Esophagus muscularis mucosa (tissue), 4 donors: ENCODE measurements at regions not wholly inside any gene's neighbourhood (a gene's known extent, or its start where the extent isn't known, plus 50 kb on each side); places are given as distances from the start of the nearest gene placed in this dataset.
A peak's percentile ranks its signal among the peaks of the same experiment; 100 is the strongest.

ENCODE experiments used
- DNase-seq: peaks from one replicate; pipeline ENCODE4 v3.0.0-alpha.2; 2017; ENCODE audit errors: extremely low spot score
- H3K27ac ChIP-seq, 4 donors: fragments of 200-600 bp; sonication (generic); replicated peaks in 1 of 4; 1 replicate in 3 of 4; 2 replicates in 1 of 4; pipeline ENCODE4 v1.5.1; 2016 to 2019; ENCODE audit warnings: mild to moderate bottlenecking in 1 of 4
- H3K27me3 ChIP-seq, 4 donors: fragments of 200-600 bp; sonication (generic); one replicate each; pipeline versions ENCODE4 v1.5.1 to v1.6.0; 2016 to 2019
- H3K36me3 ChIP-seq, 4 donors: fragments of 200-600 bp; sonication (generic); one replicate each; pipeline ENCODE4 v1.5.1; 2016 to 2019
- H3K4me1 ChIP-seq, 4 donors: fragments of 200-600 bp; sonication (generic); one replicate each; pipeline ENCODE4 v1.5.1; 2016 to 2019
- H3K4me3 ChIP-seq, 4 donors: fragments of 200-600 bp; sonication (generic); 1 replicate in 2 of 4; 2 replicates in 2 of 4; pipeline ENCODE4 v1.5.1; 2016 to 2019; ENCODE audit warnings: mild to moderate bottlenecking in 4 of 4, moderate library complexity in 1 of 4
- H3K9me3 ChIP-seq, 4 donors: fragments of 200-600 bp; sonication (generic); 1 replicate in 3 of 4; 2 replicates in 1 of 4; pipeline ENCODE4 v1.5.1; 2016 to 2019
- EP300 ChIP-seq: sonication (generic); formaldehyde crosslinking; IDR thresholded peaks from one replicate; pipeline ENCODE4 v1.6.1; 2017; ENCODE audit warnings: antibody characterized with exemption
- POLR2A ChIP-seq: fragments of 450-650 bp; IDR thresholded peaks from one replicate; pipeline ENCODE4 v1.6.1; 2017; ENCODE audit warnings: antibody characterized with exemption, moderate library complexity, mild to moderate bottlenecking, low read depth
- POLR2AphosphoS5 ChIP-seq, 2 donors: sonication (generic); formaldehyde crosslinking; IDR thresholded peaks; one replicate each; pipeline ENCODE4 v1.6.1; 2017; ENCODE audit warnings: antibody characterized with exemption in 2 of 2
- WGBS: methylation state at CpG from one replicate; pipeline ENCODE4 v1.1.5; 2018; 5-methylcytosine and 5-hydroxymethylcytosine counted together
- intact Hi-C: fragments of 100-400 bp; cut with DNase I; formaldehyde crosslinking; loops from one replicate; pipeline ENCODE4 v1.15.1; 2023
- TF ChIP-seq, protein P1 (sequence below), 3 experiments: fragments of 200-600 bp in 2 of 3; fragments of 450-650 bp in 1 of 3; sonication (generic) in 2 of 3; IDR thresholded peaks; one replicate each; pipeline ENCODE4 v1.5.1; 2017 to 2019; ENCODE audit warnings: antibody characterized with exemption in 3 of 3, mild to moderate bottlenecking in 2 of 3, moderate library complexity in 1 of 3

DNA sequence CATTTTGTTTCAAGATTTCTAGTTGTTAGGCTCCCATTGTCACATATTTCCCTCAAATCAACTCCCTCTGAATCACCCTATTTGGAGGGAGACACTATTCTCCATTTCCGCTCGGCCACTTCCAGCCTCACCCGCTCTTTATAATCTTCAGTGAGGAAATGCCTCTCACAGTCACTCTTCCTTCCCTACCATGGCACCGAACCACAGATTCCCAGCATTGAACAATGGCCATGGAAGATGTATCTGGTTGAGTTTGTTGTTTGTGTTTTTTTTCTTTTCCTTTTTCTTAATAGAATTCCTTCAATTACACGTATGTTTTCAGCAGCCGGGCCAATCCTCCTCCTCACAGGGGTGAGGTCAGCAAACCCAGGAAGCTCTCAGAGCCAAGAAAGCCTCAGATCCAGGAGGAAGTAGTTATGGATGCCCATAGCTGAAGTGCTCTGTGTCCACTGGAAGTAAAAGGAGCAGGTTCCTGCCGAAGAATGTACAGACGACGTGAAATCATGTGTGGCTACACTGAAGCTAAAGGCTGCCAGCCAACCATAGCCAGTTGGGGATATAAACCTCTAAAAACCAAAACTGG, 472.1 kb downstream of the FOXO1 start:
- DNase-seq = no peak

DNA sequence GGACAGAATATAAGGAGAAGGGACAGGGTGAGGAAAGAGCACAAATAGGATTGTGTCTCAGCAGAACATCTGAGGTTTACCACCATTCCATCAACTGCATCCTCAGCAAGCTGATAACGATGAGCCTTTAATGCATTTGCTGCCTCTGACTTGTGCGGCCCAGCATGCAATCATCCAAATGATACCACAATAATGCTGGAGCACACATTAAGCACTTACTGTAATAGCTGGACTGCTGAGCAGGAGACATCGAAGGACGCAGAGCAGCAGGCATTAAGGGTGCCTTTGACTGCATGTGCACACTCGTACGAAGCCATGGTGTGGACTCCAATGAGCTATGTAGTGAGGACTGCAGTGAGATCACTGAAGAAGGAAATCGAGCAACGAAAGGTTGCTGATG, 469.4 kb downstream of the FOXO1 start:
- DNase-seq = no peak
- TF ChIP-seq POLR2A = no peak
- TF ChIP-seq POLR2AphosphoS5 (IDR thresholded peaks at IDR 0.05) = no peak
- TF ChIP-seq, protein P1, sequence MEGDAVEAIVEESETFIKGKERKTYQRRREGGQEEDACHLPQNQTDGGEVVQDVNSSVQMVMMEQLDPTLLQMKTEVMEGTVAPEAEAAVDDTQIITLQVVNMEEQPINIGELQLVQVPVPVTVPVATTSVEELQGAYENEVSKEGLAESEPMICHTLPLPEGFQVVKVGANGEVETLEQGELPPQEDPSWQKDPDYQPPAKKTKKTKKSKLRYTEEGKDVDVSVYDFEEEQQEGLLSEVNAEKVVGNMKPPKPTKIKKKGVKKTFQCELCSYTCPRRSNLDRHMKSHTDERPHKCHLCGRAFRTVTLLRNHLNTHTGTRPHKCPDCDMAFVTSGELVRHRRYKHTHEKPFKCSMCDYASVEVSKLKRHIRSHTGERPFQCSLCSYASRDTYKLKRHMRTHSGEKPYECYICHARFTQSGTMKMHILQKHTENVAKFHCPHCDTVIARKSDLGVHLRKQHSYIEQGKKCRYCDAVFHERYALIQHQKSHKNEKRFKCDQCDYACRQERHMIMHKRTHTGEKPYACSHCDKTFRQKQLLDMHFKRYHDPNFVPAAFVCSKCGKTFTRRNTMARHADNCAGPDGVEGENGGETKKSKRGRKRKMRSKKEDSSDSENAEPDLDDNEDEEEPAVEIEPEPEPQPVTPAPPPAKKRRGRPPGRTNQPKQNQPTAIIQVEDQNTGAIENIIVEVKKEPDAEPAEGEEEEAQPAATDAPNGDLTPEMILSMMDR (IDR thresholded peaks at IDR 0.05) = no peak
- TF ChIP-seq EP300 = no peak
- peaks cover 27 to 31% (median 28%) of the 10 kb centered on the region in 4 donors for H3K4me1 ChIP-seq
- H3K4me3 ChIP-seq = no peak overlapping the region
- intact Hi-C loops = loop anchor here (10.0 kb wide), 1 partner anchor 468 kb away; the partner anchor contains the start of gene FOXO1
- H3K27me3 ChIP-seq = no peaks in the 10 kb centered on the region
- WGBS = 97% methylated on average over 8 of the region's 8 CpGs
- no peak overlapping the region for H3K27ac ChIP-seq
- H3K36me3 ChIP-seq = no peaks in the 10 kb centered on the region
- no peaks in the 10 kb centered on the region for H3K9me3 ChIP-seq

More for the DNA sequence above, 472.1 kb downstream of the FOXO1 start:
- TF ChIP-seq POLR2AphosphoS5 (IDR thresholded peaks at IDR 0.05) = peak; percentile 11 to 49
- TF ChIP-seq, protein P1 (IDR thresholded peaks at IDR 0.05) = no peak
- intact Hi-C loops = loop anchor here (10.0 kb wide), 1 partner anchor 470 kb away; the partner anchor contains the start of gene FOXO1
- H3K27me3 ChIP-seq = no peaks in the 10 kb centered on the region
- H3K27ac ChIP-seq = peak overlapping the region; percentile 79 to 92 (median 87)
- H3K4me1 ChIP-seq = peaks cover 50 to 58% (median 55%) of the 10 kb centered on the region in 4 donors
- H3K4me3 ChIP-seq = peak overlapping the region in 1 of 4 donors; percentile 21
- no peaks in the 10 kb centered on the region for H3K36me3 ChIP-seq
- WGBS = 69% methylated on average over 8 of the region's 9 CpGs
- no peaks in the 10 kb centered on the region for H3K9me3 ChIP-seq

DNA sequence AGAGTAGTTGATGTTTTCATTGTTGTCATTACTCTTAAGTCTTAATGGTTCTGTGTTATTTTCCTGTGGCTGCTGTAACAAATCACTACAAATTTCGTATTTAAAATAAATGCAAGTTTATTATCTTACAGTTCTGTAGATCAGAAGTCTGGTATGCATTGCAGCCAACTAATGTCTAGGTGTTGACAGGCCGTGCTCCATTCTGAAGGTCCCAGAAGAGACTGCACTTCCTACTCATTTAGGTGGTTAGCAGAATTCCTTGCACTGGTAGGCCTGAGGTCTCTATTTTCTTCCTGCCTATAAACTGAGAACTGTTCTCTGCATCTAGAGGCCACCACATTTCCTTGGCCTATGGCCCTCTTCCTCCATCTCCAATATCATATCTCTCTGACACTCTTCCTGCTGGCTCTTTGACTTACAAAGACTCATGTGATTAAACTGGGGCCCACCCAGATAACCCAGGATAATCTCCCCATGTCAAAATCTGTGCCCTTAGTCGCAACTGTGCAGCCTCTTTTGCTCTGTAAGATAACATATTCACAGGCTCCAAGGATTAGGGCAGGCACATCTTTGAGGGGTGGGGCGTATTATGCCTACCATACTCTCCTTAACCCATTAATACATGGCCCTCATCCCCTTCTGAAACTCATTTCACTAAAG, 468.4 kb downstream of the FOXO1 start:
- no peak for DNase-seq
- H3K9me3 ChIP-seq = no peaks in the 10 kb centered on the region
- no peaks in the 10 kb centered on the region for H3K27me3 ChIP-seq
- H3K36me3 ChIP-seq = no peaks in the 10 kb centered on the region
- peaks cover 16 to 21% (median 18%) of the 10 kb centered on the region in 4 donors for H3K4me1 ChIP-seq
- H3K27ac ChIP-seq = no peak overlapping the region
- H3K4me3 ChIP-seq = no peak overlapping the region
- whole genome bisulfite sequencing = 89% methylated on average over 4 of the region's 4 CpGs
- intact Hi-C loops = loop anchor here (10.0 kb wide), 1 partner anchor 467 kb away; the partner anchor contains the start of gene FOXO1
- TF ChIP-seq, protein P1 (IDR thresholded peaks at IDR 0.05) = no peak
- TF ChIP-seq POLR2AphosphoS5 (IDR thresholded peaks at IDR 0.05) (no peak), EP300 (no peak), POLR2A (no peak)

DNA sequence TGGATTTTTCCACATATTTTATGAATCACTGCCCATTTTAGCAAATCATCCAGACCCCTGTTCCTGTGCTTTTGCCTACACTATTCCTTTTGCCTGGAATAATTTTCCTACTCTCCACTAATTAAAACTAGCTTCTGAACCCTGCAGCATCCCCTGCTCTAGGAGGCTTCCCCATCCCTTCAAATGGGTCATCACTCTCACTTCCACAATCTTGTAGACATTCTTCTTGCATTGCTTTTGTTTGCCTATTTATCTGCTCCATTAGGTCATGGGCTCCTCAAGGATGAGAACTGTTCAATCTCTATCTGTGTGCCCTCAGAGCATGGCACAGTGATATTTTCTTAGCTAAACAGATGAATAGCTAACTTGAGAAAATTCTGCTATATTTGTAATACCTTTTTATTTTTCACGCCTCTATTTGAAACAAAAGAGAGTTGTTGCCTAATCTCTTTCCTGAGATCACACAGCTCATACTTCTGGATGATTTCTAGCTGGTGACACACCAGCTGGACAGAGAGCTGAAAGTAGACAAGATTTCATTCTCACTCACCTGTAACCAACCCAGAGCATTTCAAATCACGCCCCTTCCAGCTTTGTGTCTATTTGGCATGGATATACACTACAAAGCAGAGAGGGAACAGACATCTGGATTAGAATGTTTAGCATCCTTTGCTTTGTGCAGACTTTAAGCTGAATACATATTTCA, 466.0 kb downstream of the FOXO1 start:
- TF ChIP-seq POLR2A (no peak), EP300 (no peak), POLR2AphosphoS5 (IDR thresholded peaks at IDR 0.05) (no peak)
- TF ChIP-seq, protein P1 (IDR thresholded peaks at IDR 0.05) = no peak
- Histone ChIP-seq H3K4me1 (no peaks in the 10 kb centered on the region), H3K27me3 (no peaks in the 10 kb centered on the region), H3K4me3 (no peak overlapping the region), H3K36me3 (no peaks in the 10 kb centered on the region), H3K9me3 (peaks cover 0 to 7% (median 3%) of the 10 kb centered on the region in 4 donors), H3K27ac (no peak overlapping the region)
- no peak for DNase-seq
- intact Hi-C loops = no loop called here
- WGBS = 93% methylated on average over 2 of the region's 2 CpGs
